AG09319 (cell line): ENCODE measurements at regions not wholly inside any gene's neighbourhood (a gene's known extent, or its start where the extent isn't known, plus 50 kb on each side); places are given as distances from the start of the nearest gene placed in this dataset.
"Not testable (repeated sequence)": the region's sequence is repeated elsewhere in the genome, so short reads cannot be mapped to it uniquely, and the experiment has no call there.

Experiments used
- DNase-seq: peaks from one replicate; pipeline ENCODE4 v3.0.0-alpha.2; 2010; ENCODE audit warnings: low read depth; ENCODE audit errors: extremely low read depth
- CTCF ChIP-seq: IDR thresholded peaks from 2 replicates; pipeline ENCODE4 v1.5.1; 2011; ENCODE audit warnings: low read depth, mild to moderate bottlenecking, inconsistent platforms, low read length, moderate library complexity

GRCh38 chr9:75197561-75197960 is 109.2 kb downstream of the OSTF1 start:
- DNase-seq = no peak
- no peak for TF ChIP-seq CTCF

GRCh38 chr9:75198436-75198835 is 110.1 kb downstream of the OSTF1 start:
- DNase-seq = no peak
- no peak; the same call in 1 of the 2 replicates for TF ChIP-seq CTCF

- no peak for DNase-seq
- TF ChIP-seq CTCF = peak; percentile 53
Measured at GRCh38 chr9:75200892-75201470, 112.7 kb downstream of the OSTF1 start.

- no peak for DNase-seq
- TF ChIP-seq CTCF = no peak
Measured at GRCh38 chr9:75201480-75202209, 113.3 kb downstream of the OSTF1 start.

- DNase-seq = not testable (repeated sequence)
Measured at GRCh38 chr9:75207997-75208396, 119.7 kb downstream of the OSTF1 start.

GRCh38 chr9:75210215-75210614 is 121.9 kb downstream of the OSTF1 start:
- DNase-seq = no peak
- TF ChIP-seq CTCF = no peak

- no peak for DNase-seq
- TF ChIP-seq CTCF = no peak
Measured at GRCh38 chr9:75213765-75214164, 125.5 kb downstream of the OSTF1 start.
